Midbrain (tissue), 1 donor: ENCODE measurements at regions not wholly inside any gene's neighbourhood (a gene's known extent, or its start where the extent isn't known, plus 50 kb on each side); places are given as distances from the start of the nearest gene placed in this dataset.

Source experiments
- DNase-seq: peaks from one replicate; lab custom pipeline; 2025; lab: John Stamatoyannopoulos, UW

- DNase-seq = peak; percentile 2
Measured at GRCh38 chr20:58111310-58112016, 117.0 kb downstream of the ANKRD60 start.

GRCh38 chr20:58109918-58110635, 118.4 kb downstream of the ANKRD60 start:
- DNase-seq = no peak

- DNase-seq = no peak
Measured at GRCh38 chr20:58109126-58109880, 119.2 kb downstream of the ANKRD60 start.

GRCh38 chr20:58107533-58107932, 120.9 kb downstream of the ANKRD60 start:
- no peak for DNase-seq

- no peak for DNase-seq
Measured at GRCh38 chr20:58106143-58106750, 122.2 kb downstream of the ANKRD60 start.

- no peak for DNase-seq
Measured at GRCh38 chr20:58103961-58104360, 124.5 kb downstream of the ANKRD60 start.

- DNase-seq = no peak
Measured at GRCh38 chr20:58103517-58103904, 124.9 kb downstream of the ANKRD60 start.

GRCh38 chr20:58102744-58103516, 125.5 kb downstream of the ANKRD60 start:
- DNase-seq = no peak

- no peak for DNase-seq
Measured at GRCh38 chr20:58102261-58102660, 126.2 kb downstream of the ANKRD60 start.

GRCh38 chr20:58100731-58101356, 127.6 kb downstream of the ANKRD60 start:
- DNase-seq = no peak

- no peak for DNase-seq
Measured at GRCh38 chr20:58099956-58100730, 128.3 kb downstream of the ANKRD60 start.

- DNase-seq = no peak
Measured at GRCh38 chr20:58099291-58099935, 129.0 kb downstream of the ANKRD60 start.

GRCh38 chr20:58098571-58098970, 129.9 kb downstream of the ANKRD60 start:
- no peak for DNase-seq

GRCh38 chr20:58097943-58098342, 130.5 kb downstream of the ANKRD60 start:
- no peak for DNase-seq

GRCh38 chr20:58097429-58097828, 131.0 kb downstream of the ANKRD60 start:
- no peak for DNase-seq

- no peak for DNase-seq
Measured at GRCh38 chr20:58096880-58097423, 131.5 kb downstream of the ANKRD60 start.

- no peak for DNase-seq
Measured at GRCh38 chr20:58094698-58095097, 133.8 kb downstream of the ANKRD60 start.

GRCh38 chr20:58094160-58094559, 134.3 kb downstream of the ANKRD60 start:
- DNase-seq = no peak

- DNase-seq = no peak
Measured at GRCh38 chr20:58092871-58093270, 135.6 kb downstream of the ANKRD60 start.

GRCh38 chr20:58092353-58092752, 136.1 kb downstream of the ANKRD60 start:
- DNase-seq = no peak
